ENCODE measurements at regions not wholly inside any gene's neighbourhood (a gene's known extent, or its start where the extent isn't known, plus 50 kb on each side); places are given as distances from the start of the nearest gene placed in this dataset.

DNA sequence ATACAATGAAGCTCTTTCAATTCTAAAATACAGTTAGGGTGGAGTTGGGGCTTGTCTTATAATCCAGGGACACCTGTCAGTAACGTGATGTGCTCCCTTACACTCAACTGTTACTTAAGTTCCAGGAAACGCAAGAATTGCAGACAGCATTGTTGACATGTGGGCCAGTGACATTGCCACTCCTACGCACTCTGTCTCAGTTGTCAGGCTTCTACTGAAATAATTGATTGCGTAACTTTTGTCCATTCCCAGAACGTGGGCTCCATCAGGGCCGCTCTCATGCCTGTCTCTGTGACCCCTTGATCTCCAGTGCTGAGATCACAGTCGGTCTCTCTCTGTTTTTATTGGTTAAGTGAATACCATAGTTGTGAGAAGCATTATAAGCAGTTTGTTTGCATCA lies 487.8 kb downstream of the GALR1 start:
- TF ChIP-seq, protein P1, sequence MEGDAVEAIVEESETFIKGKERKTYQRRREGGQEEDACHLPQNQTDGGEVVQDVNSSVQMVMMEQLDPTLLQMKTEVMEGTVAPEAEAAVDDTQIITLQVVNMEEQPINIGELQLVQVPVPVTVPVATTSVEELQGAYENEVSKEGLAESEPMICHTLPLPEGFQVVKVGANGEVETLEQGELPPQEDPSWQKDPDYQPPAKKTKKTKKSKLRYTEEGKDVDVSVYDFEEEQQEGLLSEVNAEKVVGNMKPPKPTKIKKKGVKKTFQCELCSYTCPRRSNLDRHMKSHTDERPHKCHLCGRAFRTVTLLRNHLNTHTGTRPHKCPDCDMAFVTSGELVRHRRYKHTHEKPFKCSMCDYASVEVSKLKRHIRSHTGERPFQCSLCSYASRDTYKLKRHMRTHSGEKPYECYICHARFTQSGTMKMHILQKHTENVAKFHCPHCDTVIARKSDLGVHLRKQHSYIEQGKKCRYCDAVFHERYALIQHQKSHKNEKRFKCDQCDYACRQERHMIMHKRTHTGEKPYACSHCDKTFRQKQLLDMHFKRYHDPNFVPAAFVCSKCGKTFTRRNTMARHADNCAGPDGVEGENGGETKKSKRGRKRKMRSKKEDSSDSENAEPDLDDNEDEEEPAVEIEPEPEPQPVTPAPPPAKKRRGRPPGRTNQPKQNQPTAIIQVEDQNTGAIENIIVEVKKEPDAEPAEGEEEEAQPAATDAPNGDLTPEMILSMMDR (IDR thresholded peaks at IDR 0.05; ENCODE audit: low read length, missing control alignments) = no peak
- no peak for DNase-seq (ENCODE audit: low read depth)
- no peak overlapping the region for H3K4me3 ChIP-seq (replicated peaks; ENCODE audit: low read depth, low read length)

- TF ChIP-seq, protein P1 (IDR thresholded peaks at IDR 0.05; ENCODE audit: low read length, missing control alignments) = no peak
- DNase-seq (ENCODE audit: low read depth) = no peak
- H3K4me3 ChIP-seq (replicated peaks; ENCODE audit: low read depth, low read length) = no peak overlapping the region
Observed at GRCh38 chr18:77749089-77749488, 499.4 kb downstream of the GALR1 start.

GRCh38 chr18:77750006-77750405 lies 500.4 kb downstream of the GALR1 start:
- no peak for DNase-seq (ENCODE audit: low read depth)
- H3K4me3 ChIP-seq (replicated peaks; ENCODE audit: low read depth, low read length) = no peak overlapping the region
- TF ChIP-seq, protein P1 (IDR thresholded peaks at IDR 0.05; ENCODE audit: low read length, missing control alignments) = no peak

DNA sequence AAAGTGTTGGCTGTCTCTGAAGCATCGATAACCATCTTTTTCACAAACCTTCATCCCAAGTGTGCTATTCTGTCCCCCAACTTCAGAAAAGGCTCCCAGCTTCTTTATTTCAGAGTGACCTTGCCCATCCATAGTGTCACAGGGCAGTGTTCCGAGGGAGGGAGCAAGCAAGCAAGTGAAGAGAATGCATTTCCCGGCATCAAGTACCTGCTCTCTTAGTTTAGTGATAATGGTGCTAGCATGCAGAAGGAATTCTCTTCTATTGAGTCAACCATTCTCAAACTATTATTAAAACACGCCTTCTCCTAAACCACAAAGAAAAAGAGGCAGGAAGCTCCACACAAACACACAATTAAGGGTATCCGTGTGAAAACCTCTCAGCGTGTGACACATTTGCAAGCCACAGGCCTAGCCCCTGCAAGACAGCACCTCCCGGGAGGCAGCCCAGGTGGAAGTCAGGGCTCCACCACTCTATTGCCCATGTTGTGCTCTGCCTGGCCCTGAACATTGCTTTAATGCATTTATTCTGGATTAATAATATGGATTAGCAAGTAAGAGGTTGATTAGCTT lies 504.9 kb downstream of the GALR1 start:
- no peak overlapping the region for H3K4me3 ChIP-seq (replicated peaks; ENCODE audit: low read depth, low read length)
- TF ChIP-seq, protein P1 (IDR thresholded peaks at IDR 0.05; ENCODE audit: low read length, missing control alignments) = no peak
- no peak for DNase-seq (ENCODE audit: low read depth)

- TF ChIP-seq, protein P1 (IDR thresholded peaks at IDR 0.05; ENCODE audit: low read length, missing control alignments) = no peak
- no peak overlapping the region for H3K4me3 ChIP-seq (replicated peaks; ENCODE audit: low read depth, low read length)
- DNase-seq (ENCODE audit: low read depth) = no peak
Observed at GRCh38 chr18:77755187-77755586, 505.5 kb downstream of the GALR1 start.

DNA sequence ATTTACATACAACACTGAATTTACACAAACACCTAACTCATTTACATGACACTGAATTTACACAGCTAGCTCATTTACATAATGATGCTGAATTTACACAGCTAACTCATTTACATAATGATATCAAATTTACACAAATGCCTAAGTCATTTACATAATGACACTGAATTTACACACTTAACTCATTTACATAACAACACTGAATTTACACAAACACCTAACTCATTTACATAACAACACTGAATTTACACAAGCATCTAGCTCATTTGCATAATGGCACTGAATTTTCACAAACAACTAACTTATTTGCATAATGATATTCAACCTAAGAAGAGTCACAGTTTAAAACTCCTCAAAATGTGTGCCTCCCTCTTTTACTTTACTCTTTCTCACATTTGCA lies 511.7 kb downstream of the GALR1 start:
- H3K4me3 ChIP-seq (replicated peaks; ENCODE audit: low read depth, low read length) = no peak overlapping the region
- no peak for DNase-seq (ENCODE audit: low read depth)
- TF ChIP-seq, protein P1 (IDR thresholded peaks at IDR 0.05; ENCODE audit: low read length, missing control alignments) = no peak

DNA sequence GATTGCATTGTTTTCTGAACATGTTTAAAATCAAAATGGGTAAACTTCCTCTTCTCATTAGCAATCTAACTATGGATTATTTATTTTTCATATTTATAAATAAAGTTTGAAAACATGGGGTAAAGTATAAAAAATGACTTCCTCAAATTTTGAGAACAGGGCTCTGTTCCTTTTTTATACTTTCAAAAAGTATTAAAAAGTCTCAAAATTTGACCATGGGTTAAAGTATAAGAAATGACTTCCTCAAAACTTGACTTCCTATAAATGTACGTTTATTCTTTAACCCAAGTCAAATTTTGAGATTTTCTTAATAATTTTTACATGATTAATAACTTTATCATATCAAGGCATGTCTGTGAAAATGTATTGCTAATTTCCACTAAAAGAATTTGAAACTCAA lies 512.4 kb downstream of the GALR1 start:
- no peak overlapping the region for H3K4me3 ChIP-seq (replicated peaks; ENCODE audit: low read depth, low read length)
- TF ChIP-seq, protein P1 (IDR thresholded peaks at IDR 0.05; ENCODE audit: low read length, missing control alignments) = no peak
- no peak for DNase-seq (ENCODE audit: low read depth)

All from fibroblast of pulmonary artery (primary cell).